Stimulated activated CD4-positive, alpha-beta T cell treated with anti-CD3 and anti-CD28 coated beads, Interleukin-1b, Interleukin-23, amount 100 ng/mL, for 1 hour (primary cell): ENCODE measurements at regions not wholly inside any gene's neighbourhood (a gene's known extent, or its start where the extent isn't known, plus 50 kb on each side); places are given as distances from the start of the nearest gene placed in this dataset.
"Not testable (repeated sequence)": the region's sequence is repeated elsewhere in the genome, so short reads cannot be mapped to it uniquely, and the experiment has no call there.

Source experiments
- DNase-seq, 2 donors: peaks; one replicate each; pipeline ENCODE4 v3.0.0-alpha.2; 2020; ENCODE audit warnings: low read depth in 2 of 2

DNA sequence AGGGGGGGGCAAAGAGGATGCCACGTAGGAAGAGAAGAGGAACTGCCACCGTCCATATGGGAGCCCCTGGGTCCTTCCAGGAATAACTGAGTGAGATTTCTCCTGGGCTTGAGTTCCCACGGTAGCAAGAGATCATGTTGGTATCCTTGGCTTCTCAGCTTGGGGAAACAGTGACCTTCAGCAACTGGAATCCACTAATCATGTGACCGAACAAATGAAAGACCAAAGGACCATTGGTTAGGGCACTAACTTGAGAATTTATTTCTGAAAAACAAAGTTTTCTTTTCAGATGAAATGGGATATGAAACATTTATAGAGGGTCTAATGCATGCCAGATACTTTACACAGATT lies 259.4 kb upstream of the ID2 start:
- no peak for DNase-seq

DNA sequence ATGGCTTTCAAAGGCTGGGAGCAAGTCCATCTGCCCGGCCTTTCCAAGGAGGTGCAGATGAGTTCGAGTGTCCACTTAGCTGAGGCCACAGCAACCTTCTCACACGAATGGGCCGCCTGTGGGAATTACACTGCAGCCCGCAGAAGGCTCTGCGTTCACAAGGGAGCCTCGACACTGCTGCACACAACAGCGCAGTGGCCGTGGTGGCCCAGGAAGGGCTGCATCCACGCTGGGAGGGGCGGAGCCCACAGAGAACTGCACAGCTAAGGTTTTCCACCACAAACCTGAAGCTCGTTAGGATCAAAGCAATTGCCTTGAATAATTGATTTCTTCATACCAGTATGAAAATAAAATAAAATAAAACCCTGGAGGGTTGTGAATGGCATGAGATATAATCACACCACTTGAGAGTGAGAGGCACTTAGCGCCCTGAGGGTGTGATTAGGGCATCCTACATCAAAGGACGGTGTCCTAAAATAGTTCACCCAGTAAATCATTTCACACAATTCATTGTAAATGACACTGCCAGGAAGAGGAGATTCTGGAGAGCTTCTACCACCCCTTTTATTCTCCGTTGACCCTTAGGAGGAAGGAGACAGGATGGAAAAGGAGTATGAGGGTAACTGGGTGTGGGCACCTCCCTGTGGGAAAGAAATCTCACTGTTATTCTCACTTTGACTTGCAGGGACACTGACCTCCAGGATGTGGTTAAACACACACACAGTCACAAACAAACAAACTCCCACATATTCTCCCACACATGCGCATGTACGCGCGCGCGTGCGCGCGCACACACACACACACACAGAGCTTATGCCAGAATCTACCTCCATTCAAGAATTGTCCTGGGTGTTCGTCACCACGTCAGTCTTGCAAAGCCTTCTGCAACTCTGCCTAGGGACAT lies 256.6 kb upstream of the ID2 start:
- no peak for DNase-seq

DNA sequence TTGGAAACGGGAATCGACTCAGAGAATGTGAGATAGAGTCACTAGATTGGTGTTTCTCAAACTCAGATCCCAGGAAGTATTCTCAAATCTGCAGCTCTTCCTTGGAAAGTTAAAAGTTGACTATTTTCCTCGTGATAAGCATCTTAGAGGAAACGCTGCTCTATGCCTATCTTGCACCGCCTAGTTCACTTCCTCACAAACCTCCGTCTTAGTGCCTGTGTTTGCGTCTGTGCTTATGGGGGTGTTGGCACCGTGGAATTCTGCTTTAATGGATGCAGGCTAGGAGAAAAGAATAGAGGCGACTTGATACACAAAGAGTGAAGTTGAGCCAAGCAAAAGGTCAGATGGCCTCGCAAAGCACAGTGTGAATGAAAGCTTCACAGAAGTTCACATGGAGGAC lies 255.3 kb upstream of the ID2 start:
- no peak for DNase-seq

DNA sequence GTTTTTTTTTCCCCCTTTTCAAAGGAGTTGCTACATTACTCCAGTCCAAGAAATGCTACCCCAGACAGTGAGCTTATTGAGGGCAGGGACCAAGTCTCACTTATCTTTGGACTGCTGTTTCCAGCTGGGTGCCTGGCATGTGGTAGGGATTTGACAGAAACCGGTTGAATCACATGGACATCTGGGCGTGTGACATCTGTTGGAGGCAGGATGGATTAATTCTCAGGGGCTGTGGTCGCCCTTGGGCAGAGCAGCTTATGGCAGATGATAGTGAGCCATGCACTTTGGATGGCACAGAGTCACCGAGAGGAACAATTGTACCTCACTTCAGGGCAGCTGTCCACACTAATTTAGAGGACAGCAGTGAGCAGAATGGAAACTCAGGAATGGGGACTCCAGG lies 254.6 kb upstream of the ID2 start:
- DNase-seq = no peak

DNA sequence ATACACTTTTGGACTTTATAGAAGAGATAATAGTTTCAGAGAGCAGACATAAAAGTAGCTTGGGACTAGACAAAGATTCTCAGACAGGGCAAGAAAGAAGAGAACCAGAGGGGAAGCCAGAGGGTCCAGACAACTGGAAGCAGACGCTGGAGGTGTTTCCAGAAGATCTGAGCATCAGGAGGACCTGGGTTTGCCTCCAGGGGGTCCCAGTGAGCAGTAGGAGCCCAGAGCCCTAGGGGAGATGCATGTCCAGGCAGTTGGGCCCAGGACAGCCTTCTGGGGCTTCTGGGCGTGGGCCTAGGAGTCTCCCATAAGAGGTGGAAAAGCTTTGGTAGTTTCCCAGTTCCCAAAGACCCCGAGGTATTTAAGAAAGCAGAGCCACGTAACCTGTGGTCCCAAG lies 251.2 kb upstream of the ID2 start:
- no peak for DNase-seq

DNA sequence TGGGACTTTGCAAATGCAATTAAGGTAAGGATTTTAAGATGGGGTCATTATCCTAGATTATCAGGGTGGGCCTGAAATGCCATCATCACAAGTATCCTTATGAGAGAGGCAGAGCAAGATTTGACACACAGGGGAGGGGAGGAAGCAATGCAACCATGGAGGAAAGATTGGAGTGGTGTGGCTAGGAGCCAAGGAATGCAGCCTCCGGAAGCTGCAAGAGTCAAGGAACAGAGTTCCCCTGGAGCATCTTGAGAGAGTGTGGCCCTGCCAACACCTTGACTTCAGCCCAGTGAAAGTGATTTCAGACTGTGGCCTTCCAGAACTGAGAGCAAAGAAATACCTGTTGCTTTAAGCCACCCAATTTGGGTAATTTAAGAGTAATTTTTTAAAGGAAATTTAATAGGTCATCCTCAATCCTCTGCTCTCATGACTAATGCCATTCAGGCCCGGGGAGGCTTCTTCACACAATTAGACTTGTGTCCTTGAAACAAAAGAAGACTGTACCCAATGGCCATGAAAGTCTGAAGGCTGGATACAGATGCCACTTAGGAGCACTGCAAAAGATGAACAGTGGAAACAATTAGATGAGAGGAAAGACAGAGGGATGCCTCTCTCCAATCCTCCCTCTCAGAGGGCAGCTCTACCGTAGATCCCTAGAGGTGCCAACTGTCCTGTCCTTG lies 250.3 kb upstream of the ID2 start:
- no peak for DNase-seq

DNA sequence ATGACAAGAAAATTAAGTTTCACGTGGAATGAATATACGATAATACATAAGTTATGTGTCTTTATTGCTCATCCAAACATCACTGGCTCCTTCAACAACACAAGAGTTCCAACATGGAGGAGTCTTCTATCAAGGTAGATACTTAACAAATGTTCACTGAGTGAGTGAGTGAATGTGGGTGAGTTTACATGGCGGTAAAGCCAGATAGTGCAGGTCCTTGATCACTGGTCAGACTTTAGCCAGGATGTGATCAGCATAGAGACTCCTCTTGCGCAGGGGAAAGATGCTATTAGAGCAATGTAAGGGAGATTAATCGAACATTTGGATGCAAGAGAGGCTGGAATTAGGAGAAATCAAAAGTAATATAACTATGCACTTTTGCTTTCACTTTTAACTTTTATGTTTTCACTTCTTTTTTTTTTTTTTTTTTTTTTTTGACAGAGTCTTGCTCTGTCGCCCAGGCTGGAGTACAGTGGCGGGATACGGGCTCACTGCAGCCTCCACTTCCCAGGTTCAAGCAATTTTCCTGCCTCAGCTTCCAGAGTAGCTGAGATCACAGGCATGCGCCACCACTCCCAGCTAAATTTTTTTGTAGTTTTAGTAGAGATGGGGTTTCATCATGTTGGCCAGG lies 249.0 kb upstream of the ID2 start:
- DNase-seq = no peak

DNA sequence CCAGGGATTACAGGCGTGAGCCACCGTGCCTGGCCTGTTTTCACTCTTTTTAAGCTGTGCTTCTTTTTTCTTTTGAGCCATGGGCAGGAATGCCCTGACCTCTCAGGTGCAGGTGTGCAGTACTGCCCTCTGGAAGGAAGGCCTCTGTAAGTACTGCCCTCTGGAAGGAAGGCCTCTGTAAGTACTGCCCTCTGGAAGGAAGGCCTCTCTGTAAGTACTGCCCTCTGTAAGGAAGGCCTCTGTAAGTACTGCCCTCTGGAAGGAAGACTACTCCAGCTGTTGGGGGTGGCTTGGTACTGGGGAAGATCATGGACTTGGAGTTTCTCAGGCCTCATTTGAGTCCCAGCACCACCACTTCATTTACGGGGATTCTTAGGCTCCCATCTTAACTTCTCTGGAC lies 248.5 kb upstream of the ID2 start:
- no peak for DNase-seq

DNA sequence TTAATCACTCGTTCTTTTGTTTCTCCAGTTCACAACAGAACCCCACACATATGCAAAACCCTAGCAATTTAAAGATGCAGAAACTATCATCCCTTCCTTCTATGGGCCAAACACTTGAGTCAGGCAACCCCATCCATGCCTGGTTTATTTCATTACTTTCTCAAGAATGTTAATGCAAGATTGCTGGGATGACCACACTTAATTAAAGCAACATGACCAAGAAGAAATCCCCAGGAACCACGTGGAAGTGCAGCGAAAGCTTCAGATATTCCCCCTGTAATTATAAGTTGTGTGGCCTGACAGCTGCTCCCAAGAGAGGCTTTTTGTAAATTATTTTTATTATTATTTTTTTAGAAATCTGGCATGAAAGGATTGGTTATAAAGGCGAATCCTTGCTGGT lies 246.2 kb upstream of the ID2 start:
- DNase-seq = no peak

DNA sequence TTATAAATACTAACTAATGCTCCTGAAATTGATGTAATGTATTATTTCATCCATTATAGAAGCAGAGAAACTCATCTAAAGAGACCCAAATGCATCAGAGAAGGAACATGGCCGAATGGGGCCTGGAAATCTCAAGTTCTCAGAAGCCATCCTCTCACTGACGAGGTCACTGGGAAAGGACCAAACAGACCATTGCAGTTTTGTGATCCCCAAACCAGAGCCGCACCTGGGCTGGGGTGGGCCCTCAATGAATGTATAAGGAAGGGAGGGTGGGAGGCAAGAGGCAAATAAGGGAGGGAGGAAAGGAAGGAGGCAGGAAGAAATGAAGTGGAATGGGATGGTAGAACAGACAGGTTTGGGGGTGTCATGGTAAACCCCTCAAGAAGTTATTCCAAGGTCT lies 245.3 kb upstream of the ID2 start:
- no peak for DNase-seq

DNA sequence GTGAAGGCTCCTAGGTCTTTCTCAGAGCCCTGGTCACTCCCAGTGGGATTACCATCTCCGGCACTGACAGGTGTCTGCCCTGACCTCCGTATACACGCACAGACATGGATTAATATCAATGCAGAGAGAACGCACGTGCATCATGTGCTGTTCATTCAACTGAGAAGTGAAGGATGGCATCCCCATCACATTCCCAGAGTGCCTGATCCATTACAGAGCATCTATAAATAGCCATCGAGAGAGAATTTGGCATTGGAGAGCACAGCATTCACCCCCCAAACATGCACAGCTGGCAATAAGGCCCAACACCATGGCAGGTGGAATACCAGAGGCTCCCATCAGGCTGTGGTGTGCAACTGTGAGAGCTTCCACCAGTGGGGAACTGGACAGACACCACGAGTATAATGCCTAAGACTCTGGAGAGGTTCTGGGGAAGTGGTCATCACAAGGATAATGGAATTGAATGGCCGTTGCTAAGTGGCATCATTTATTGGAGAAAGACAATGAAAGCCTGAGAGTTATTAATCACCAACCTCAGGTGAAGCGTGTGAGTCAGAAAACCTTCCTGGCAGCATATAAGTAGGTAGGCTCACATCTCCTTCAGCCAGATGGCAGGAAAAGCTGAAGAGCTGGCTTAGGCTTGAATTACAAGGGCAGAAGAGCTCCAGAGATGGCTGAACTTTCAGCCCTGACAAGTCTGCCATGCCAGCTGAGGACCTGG lies 244.5 kb upstream of the ID2 start:
- no peak for DNase-seq

DNA sequence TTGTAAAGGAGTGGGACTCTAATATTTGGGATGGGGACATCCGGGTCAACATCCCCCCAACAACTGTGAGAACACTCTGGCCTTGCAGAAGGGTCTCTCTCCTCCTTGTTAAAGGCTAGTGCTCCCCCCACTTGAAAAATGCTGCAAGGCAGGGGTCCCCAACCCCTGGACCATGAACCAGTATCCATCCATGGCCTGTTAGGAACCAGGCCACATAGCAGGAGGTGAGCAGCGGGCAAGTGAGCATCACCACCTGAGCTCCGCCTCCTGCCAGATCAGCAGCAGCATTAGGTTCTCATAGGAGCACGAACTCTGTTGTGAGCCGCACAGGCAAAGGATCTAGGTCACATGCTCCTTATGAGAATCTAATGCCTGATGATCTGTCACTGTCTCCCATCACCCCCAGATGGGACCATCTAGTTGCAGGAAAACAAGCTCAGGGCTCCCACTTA lies 243.9 kb upstream of the ID2 start:
- DNase-seq = no peak

DNA sequence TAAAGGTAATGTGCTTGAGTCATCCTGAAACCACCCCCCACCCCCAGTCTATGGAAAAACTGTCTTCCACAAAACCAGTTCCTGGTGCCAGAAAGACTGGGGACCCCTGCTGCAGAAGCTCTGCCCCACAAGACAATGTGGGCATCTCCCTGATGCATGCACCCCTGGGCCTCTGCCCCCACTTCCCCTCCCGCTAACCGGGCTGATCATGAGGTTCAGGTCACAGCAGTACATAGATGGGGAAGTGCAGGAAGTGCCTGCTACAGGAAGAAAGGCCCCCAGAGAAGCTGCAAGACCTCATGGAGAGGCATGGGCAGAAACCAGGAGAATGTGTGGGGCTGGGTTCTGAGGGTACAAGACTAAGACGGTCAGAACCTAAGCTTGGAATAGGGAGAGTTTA lies 243.4 kb upstream of the ID2 start:
- no peak for DNase-seq

DNA sequence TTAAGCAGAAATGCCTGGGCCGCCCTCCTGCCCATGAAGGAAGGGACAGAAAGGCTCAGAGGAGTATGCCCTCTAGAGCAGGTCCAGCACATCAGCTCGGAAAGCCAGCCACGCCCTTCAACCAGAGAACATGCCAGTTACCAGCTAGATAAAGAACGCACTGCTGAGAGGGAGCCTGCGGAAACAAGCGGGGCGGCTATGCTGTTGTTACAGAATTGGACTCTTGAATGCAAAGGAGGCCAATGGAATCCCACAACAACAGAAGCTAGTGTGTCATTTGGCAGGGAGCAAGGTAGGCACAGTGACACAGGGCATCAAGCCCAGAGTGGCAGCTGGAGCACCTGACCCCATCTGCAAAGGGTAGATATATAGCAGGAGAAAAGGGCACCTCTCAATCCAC lies 242.9 kb upstream of the ID2 start:
- no peak for DNase-seq

DNA sequence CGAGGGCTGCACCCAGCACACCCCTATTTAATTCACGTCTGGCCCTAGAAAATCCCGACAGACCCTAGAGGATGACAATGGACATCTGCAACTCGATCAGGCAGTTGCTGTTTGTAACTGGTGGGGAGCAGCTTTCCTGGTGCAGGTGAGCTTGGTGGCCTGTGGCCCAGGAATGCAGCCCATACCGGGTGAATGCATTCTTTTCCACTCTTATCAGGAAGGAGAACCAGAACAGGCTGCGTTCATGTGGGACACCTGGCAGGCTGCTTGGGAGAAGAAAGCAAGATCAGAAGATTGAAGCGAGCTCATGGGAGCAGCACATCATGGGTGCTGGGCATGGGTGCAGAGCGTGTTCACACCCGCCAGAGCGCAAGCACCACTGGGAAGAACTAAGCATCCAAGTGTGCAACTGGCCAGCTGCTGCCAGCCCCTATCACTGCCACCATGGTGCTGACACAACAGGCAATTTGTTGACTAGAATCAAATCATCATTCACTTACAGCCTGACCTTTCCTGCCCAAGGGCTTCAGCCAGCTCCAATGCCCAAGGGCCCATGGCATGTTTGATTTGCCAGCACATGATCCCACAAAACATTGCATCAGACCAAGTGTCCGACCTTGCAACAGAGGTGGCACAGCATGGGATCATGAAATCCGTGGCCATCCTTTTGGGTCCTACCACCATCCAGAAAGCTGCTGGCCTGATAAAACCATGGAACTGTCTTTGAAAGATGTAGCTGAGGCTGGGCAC lies 241.7 kb upstream of the ID2 start:
- DNase-seq = no peak

DNA sequence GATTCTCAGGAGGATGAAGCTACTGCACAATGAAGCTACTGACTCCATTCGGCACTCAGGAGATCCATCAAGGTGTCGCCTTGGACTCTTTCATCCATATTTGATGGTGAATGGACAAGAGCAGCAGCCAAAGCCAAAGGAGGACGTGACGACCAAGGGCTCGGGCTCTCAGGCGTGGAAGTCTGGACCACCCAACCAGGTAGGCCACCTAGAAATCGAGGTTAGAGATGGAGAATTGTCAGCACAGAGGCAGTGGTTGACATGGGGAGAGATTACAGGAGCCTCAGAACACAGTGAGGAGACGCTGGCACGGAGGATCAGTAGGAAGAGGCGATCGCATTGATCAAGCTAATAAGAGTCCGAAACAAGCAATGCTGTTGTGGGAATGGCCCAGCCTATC lies 240.5 kb upstream of the ID2 start:
- DNase-seq = no peak

DNA sequence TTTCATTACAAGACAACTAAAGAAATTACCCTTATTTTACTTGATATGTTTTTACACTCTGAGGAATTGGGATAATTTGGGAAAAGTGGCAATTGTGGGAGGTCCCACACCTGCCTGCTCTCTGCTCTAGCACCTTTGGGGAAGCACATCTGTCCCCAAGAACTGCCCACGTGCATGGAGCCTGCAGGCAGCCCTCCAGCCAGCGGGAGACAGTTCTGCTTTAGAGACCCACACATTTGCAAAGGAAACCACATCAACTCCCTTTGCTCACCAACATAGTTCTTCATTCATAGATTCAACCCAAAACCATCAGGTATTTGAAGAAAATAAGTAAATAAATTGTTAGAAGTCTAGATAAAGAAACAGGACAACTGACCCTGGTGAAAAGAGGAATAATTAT lies 239.9 kb upstream of the ID2 start:
- no peak for DNase-seq

DNA sequence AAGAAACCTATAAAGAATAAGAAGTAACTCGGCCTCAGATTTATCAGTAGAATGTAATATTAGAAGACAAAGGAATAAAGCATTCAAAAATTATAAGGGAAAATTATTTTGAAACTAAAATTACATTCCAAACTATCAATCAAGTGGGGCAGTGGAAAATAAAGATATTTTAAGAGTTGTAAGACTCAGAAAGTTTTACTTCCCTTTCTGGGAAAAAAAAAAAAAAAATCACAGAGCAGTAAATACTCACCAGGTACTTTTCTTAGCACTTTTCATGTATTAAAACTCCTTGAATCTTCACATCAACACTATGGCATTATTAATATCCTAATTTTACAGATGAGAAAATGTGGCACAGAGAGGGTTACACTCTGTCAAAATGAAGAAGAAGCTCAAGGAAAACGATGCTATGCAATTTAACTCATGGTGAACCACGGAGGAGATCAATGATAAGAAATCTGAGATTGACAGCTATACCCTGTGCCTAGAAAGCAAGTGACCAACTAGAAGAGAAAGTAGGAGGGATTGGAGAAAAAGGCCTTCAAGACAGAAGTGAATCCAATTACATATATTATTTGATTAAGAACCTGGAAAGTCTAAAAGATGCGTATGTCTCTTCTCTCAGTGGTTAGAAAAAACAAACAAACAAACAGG lies 238.9 kb upstream of the ID2 start:
- no peak for DNase-seq

DNA sequence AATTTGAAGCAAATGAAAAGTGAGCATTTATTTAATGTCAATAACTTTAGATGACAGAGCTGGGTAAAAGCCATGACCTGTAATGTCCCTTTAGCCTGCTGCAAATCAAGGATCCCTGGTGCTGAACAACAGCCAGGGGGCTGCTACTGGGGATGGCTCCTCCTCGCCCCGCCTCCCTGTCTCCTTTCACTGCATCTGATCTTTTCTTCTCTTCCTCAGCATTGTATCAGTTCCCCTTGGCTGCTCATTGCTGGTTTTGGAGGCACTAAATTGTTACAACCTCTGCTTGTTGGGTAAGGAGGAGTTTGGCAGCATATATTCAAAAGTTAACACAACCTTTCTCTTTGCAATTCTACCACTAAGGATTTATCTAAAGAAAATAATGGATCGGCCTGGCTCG lies 236.3 kb upstream of the ID2 start:
- DNase-seq = no peak

DNA sequence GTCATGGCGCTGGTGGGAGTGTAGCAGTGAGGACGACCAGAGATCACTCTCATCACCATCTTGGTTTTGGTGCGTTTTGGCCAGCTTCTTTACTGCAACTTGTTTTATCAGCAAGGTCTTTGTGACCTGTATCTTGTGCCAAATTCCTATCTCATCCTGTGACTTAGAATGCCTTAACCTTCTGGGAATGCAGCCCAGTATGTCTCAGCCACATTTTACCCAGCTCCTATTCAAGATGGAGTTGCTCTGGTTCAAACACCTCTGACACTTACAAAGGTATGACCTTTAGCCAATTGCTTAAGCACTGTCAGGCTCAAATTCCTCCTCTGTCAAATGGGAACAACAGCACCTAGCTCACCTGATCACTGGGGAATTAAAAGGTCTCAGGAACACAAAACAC lies 235.1 kb upstream of the ID2 start:
- not testable (repeated sequence) for DNase-seq

DNA sequence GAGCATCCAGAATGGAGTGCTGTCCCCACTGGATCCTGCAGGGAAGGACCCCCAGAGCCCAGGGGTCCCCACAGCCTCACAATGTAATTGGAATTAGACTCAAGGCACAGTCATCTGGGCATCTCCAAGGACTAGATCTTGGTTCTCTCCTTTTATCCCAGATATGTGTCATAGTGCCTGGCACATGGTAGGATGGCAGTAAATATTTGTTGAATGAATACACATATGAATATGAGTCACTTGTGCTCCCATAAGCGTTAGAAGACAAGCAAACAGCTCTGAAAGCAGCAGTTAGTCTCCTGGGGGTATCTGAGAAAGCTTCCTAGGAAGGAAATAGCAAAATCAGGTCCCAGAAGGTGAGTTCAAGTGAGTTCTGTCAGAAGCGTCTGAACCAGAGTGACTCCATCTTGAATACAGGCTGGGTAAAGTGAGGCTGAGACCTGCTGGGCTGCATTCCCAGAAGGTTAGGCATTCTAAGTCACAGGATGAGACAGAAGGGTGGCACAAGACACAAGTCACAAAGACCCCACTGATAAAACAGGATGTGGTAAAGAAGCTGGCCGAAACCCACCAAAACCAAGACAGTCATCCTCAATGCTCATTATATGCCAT lies 234.1 kb upstream of the ID2 start:
- no peak for DNase-seq
